Forelimb muscle (tissue), 1 donor: ENCODE measurements at regions not wholly inside any gene's neighbourhood (a gene's known extent, or its start where the extent isn't known, plus 50 kb on each side); places are given as distances from the start of the nearest gene placed in this dataset.
"Not testable (repeated sequence)": the region's sequence is repeated elsewhere in the genome, so short reads cannot be mapped to it uniquely, and the experiment has no call there.

Experiments
- DNase-seq: peaks from one replicate; pipeline ENCODE4 v3.0.0-alpha.2; 2013; ENCODE audit warnings: low read depth

DNA sequence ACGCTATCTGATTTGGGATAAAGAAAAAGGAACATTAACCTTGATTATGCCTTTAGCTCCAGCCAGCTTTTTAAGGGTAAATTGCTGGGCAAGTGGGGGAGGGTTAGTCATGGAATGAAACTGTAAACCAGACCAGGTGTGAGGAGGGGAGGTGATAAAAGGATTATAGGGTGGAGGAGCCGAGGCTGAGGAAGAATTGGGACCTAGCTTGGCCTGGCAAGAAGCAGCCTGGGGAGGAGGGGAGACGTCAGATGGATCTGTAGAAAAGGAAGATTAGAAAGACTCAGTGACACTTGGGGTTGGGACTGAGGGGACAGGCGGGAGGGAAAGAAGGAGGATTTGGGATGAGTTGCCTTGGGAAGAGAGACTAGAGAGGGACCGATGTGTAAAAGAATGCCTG is 590.8 kb upstream of the MDGA2 start:
- not testable (repeated sequence) for DNase-seq

DNA sequence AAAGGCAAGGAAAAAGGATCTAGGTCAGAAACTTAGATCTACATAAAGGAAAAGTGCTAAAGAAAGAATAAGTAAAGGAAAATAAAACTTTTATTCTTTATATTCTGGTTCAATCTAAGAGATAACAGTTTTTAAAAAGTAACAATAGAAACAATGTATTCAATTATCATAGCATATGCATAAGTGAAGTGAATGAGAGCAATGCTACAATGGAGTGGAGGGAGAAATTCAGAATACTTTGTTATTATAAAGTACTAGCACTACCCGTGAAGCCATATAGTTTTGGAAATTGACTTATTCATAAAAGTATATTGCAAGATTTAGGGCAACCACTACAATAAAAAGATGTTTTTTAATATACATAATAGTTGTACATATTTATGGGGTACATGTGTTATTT is 586.0 kb upstream of the MDGA2 start:
- no peak for DNase-seq

DNA sequence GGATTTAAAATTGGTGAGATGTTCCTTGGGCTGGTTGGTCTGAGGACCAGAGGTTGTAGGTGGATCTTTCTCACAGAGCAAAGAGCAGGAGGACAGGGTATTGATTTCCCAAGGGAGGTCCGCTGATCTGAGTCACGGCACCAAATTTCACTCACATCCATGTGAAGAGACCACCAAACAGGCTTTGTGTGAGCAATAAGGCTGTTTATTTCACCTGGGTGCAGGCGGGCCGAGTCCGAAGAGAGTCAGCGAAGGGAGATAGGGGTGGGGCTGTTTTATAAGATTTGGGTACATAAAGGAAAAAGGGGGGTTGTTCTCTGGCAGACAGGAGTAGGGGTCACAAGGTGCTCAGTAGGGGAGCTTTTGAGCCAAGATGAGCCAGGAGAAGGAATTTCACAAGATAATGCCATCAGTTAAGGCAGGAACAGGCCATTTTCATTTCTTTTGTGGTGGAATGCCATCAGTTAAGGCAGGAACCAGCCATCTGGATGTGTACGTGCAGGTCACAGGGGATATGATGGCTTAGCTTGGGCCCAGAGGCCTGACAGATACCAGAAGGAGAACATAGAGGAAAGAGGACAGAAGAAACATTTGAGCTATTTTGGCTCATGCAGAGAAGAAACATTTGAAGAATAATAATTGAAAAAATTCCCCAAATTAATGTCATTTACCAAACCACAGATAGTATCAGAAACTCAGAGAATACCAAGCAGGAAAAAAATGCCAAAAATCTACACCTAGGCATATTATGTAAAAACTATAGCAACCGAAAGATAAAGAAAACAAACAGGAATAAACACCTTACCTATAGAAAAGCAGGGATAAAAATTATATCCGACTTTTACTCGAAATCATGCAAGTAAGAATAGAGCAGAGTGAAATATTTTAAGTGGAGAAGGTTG is 585.2 kb upstream of the MDGA2 start:
- DNase-seq: not testable (repeated sequence)

DNA sequence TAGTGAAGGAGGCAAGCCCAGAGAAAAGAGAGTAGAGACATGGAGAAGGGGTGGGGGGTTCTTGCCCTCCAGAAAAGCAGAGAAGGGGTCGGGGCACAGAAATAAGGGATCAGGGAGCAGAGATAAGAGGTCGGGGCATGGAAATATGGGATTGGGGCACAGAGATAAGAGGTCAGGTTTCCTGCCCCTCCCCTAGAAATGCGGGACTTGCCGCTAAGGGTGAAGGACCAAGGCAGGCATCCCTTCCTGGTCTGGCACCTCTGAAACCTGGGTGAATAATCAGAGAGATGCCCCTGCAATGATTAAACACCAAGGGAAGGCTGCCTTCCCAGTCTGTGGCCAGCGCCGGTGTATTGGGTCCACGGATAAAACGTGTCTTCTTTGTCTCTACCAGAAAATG is 584.5 kb upstream of the MDGA2 start:
- DNase-seq: not testable (repeated sequence)

DNA sequence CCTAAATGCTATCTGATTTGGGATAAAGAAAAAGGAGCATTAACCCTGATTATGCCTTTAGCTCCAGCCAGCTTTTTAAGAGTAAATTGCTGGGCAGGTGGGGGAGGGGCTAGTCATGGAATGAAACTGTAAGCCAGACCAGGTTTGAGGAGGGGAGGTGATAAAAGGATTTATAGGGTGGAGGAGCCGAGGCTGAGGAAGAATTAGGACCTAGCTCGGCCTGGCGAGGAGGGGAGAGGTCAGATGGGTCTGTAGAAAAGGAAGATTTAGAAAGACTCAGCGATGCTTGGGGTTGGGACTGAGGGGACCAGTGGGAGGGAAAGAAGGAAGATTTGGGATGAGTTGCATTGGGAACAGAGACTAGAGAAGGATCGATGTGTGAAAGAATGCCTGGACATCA is 583.8 kb upstream of the MDGA2 start:
- DNase-seq: not testable (repeated sequence)

DNA sequence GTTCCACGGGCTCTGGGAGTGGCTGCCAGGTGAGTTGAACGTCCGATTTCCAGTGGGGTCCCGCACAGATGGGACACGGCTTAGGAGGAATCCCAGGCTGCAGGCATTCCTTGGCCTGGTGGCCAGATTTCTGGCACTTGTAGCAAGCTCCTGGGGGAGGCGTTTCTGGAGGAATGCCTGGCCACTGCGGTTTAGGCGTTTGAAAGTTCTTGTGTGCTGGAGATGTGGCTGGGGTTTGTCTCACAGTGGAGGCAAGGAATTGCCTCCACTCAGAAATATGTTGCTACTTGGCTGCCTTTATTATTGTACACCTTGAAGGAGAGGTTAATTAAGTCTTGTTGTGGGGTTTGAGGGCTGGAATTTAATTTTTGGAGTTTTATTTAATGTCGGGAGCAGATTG is 583.3 kb upstream of the MDGA2 start:
- DNase-seq: not testable (repeated sequence)

DNA sequence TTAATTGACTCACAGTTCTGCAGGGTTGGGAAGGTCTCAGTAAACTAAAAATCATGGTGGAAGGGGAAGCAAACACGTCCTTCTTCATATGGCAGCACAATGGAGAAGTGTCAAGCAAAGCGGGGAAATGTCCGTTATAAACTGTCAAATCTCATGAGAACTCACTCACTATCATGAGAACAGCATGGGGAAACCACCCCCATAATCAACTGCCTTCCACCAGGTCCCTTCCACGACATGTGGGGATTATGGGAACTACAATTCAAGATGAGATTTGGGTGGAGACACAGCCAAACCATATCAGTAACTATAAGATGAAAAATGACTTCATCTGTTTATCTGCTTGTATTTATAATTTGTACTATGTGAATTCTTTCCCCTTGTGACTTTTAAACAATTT is 577.6 kb upstream of the MDGA2 start:
- DNase-seq: no peak

DNA sequence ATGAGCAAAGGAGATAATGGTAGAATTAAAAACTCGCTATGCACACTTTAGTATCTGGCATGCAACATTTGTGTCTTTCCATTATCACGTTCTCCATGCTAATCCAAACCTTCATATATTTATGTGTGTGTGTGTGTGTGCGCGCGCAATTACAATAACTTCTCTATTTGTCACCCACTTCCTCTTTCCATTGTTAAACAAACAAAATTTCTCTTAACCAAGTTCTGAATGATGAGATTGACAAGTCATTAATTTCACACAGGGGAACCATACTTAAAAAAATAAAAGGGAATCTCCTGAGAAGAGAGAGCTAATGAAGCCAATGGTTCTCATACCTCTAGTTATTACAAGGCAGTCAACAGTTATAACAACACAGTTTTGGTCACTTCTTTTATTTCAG is 575.9 kb upstream of the MDGA2 start:
- DNase-seq: no peak

DNA sequence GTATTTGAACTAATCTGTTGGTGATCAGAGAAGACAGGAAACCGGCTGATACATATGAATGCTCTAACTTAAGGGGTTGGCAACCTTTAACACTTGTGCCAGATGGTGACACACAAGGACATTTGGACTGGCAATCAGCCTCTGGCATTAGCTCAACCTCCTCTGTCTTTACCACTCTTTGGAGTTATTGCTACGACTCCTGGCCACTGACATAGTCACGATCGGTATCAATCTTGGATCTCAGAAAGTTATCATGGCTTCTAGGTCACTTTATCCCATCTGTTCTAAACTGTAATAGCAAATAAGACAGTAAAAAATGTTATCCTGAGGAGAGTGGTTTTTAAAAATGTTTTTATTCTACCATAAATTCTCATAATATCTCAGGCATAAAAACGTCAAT is 575.2 kb upstream of the MDGA2 start:
- DNase-seq: no peak

DNA sequence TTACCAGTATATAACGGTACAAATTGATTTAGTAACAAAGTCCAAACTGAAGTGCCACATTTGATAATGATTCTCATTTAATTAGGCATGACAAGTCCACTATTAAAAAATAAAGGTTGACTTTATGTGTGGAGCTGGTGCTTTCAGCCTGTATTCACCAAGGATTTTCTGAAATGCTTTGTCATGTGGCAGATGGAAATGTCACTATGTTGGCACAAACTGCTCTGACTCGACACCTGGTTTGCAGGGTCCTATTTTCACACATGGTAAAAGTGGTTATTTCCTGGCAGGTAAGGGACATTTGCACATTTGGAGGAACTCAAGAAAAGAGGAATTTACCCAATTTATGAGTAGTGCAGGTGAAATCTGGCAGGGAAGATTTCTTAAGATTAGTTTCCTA is 572.6 kb upstream of the MDGA2 start:
- no peak for DNase-seq

DNA sequence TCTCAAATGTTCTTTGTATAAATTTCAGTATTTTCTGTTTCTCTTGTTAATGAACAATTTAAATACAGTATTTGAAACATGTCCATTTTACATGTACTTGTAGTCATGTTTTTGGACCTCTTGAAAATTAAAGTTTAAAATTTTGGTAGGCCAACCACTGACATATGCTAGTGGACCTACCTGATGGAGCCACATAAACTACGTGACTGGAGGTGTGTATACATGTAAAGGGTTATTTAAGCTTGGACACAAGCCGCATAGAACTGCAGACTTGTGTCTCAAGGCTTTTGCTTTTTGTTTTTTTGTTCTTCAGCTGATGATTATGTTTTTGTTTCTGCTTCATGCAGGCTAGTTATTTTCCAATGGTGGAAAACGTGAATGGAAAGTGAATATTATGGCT is 568.5 kb upstream of the MDGA2 start:
- no peak for DNase-seq

DNA sequence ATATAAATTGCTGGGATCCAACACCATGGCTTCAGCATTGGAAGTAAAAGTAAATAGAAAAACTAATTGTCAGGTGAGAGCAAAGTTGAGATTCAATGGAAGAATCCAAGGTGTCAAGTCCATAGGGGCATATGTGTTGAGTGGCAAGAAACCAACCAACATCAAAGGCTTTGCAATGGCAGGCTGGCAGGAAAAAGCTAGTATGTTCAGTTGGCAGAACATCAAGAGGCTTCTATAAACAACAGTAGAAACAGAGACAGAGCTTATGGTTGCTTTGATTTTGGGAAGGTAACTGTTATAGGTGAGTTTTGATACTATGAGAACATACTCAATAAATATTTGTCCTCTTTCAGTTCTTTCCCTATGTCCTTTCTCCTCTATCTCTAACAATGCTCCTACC is 553.7 kb upstream of the MDGA2 start:
- DNase-seq: no peak

DNA sequence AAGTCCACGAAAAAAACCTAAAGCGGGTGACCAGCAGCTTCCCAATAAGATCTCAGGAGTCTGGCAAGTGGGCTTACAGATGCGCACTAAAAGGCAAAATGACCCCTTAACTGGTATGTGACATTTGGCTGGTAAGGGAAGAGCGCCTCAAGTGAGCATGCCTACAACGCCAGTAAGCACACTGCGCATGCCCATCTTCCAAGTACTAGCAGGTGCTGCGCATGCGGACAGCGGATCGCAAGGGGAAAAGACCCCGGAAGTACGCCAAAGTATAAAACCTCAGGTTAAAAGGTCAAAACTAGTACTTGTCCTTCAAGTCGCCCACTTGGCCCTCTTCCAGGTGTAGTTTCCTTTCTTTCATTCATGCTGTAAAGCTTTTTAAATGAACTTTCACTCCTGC is 518.5 kb upstream of the MDGA2 start:
- no peak for DNase-seq

DNA sequence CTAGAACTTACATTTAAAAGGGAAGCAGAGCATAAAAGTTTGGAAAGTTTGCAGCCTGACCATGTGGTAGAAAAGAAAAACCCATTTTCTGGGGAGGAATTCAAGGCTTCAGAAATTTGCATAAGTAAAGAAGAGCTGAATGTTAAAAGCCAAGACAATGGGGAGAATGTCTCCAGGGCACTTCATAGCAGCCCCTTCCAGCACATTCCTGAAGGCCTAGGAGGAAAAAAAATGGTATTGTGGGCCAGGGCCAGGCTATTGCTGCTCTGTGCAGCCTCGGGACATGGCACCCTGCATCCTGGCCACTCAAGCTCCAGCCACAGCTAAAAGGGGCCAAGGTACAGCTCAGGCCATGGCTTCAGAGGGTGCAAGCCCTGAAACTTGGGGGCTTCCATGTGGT is 474.2 kb upstream of the MDGA2 start:
- DNase-seq: not testable (repeated sequence)

DNA sequence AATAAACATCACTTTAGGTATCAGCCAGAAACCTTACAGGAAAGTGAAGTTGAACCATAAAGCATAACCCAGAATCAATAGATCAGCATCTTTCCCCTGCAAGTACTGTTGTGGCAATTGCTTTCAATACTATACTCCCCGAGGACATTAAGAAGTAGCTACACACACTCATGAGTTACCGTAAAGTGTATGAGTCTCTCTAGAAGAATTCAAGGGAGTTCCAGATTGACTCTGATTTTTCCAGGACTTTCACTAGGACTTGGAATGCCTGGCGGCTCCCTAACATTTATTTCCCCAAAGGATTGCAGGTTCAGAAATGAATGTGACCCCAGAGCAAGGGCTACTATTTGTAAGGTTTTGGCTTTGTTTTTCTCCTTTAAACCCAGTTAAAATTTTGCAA is 465.4 kb upstream of the MDGA2 start:
- no peak for DNase-seq

DNA sequence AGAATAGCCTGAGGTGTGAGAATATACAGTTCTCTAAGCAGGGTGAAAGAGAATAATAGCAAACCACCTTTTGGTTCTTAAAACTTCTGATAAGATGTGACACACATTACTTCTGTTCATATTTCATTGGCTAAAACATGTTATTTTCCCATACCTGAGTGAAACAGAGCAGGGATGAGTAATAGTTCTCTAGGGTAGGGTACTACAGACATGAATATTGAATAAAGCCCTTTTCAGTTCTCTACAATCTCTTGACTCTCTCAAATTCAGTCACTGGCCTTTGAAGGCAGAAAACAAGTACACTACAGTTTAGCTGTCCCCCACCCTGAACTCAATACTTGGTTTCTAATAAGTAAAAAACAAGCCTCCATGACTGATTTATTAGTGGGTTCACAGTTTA is 454.1 kb upstream of the MDGA2 start:
- DNase-seq: no peak

DNA sequence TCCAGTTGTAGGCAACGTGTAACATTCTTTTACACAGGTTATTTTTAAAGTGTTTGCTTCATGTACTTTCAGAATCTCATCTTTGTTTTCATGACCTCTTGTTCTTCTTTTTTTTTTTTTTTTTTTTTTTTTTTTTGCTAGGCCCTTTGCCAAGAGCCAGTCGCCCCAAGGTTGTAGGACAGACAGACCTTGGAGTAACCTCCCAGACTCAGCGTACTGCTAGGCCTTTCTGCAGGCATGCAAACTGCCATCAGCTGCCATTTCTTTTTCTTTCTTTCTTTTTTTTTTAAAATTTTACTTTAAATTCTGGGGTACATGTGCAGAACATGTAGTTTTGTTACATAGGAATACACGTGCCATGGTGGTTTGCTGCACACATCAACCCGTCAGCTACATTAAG is 452.3 kb upstream of the MDGA2 start:
- no peak for DNase-seq

DNA sequence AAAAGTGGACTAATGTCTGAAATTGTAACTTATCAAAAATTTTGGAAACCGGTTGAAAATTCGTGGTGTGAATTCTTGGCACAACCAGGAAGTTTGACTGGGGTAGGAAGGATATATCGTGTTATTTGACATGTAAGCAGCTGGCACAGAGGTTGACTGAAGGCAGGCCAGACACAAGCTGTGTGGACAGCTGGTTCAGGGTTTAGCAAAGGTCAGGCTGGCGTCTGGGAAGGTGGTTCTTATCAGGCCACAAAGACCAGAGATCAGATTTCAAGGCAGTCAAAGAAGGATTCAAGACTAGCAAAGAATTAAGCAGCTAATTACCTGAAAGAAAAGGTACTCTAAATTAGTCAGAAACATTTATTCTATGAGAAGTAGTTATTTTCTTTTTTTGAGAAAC is 450.2 kb upstream of the MDGA2 start:
- DNase-seq: no peak

DNA sequence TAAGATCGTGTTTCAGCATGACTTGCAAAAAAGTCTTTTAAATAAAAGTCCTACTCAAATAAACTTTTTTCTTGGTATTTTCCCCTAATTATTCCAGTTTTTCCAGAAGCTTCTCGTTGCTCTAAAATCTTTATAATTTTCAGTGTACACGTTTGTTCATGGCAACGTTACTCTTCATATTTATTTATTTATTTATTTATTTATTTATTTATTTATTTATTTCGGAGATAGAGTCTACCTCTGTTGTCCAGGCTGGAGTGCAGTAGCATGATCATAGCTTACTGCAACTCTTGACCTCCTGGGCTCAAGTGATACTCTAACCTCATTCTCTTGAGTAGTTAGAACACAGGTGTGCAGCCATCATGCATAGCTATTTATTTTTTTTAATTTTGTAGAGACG is 438.3 kb upstream of the MDGA2 start:
- DNase-seq: no peak

DNA sequence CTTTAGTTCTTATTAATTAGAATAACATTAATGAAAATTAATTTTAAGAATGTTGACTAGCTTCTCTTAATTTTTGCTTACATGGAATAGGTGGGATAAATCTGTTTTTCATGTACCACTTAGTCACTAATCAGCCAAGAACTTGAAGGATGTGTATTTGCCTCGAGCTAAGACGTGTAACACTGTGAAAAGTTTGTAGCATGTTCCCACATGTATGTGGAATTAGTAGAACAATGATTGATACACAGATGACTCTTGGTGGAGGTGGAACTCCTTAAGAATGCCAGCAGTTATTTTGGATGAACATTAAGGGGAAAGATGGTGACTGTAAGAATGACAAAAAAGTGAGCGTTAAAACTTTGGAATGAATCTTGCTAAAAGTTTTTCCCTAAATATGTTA is 435.7 kb upstream of the MDGA2 start:
- no peak for DNase-seq

DNA sequence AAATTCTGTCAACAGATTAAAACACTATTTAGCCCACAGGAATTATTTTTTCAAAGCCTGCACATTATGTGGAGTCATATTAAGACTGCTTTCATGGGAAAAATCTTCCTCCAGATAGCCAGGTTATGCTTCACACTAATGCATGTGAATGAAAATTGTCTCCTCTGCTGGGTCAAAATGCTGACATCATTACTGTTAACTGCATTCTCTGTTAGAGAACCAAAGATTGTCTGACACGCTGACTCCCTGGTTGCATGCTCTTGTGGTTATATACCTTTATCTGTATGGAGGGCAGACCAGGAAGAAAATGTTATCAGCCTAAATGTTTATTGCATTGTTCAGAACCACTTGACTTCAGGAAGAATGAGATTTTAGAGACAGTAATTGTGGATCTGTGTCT is 432.2 kb upstream of the MDGA2 start:
- no peak for DNase-seq

DNA sequence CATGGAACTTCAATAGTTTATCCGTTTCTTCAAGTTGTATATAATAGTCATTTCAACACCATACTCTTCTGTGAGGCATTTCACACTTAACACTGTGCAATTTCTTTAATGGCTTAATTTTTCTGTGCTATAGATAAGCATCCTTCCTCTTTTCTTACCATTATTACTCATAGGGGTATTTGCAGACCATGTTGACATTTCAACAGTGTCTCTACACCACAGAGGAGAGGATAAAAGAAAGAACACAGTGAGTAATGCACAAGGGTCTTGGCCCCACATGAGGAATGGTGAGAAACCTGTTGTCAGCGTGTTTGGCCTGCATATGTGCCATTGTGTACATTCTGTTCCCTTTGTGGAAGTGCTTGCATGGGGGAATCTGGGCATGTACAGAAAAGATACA is 421.5 kb upstream of the MDGA2 start:
- DNase-seq: no peak

DNA sequence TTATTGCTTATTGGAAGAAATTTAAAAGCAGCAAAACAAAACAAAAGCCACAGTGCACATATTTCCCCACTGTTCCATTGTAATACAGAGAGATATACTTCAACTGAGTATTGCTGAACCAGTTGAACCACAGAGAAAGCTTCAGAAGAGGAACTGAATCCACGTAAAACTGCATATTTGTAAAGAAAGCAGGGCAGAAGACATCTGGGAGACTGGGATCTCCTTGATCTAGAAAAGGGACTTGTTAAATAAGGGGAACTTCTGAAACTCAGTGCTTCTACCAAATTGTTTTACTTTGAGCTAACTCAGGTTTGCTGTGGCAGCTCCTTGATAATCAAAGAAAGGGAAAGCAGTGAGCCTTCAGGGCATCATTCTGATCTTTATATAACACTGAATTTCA is 411.1 kb upstream of the MDGA2 start:
- DNase-seq: no peak

DNA sequence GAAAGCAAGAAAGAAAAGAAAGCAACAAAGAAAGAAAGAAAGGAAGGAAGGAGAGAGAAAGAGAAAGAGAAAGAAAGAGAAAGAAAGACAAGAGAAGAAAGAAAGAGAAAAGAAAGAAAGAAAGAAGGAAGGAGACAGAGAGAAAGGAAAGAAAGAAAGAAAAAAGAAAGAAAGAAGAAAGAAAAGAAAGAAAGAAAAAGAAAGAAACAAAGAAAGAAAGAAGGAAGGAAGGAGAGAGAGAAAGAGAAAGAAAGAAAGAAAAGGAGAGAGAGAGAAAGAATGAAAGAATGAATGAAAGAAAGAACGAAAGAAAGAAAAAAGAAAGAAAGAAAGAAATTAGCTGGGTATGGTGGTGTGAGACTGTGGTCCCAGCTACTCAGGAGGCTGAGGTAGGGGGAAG is 400.1 kb upstream of the MDGA2 start:
- no peak for DNase-seq
